B cell (primary cell): ENCODE measurements at regions not wholly inside any gene's neighbourhood (a gene's known extent, or its start where the extent isn't known, plus 50 kb on each side); places are given as distances from the start of the nearest gene placed in this dataset.

Source experiments
- CTCF ChIP-seq: fragments of 200-600 bp; IDR thresholded peaks from one replicate; pipeline ENCODE4 v1.8.0; 2022; ENCODE audit warnings: antibody characterized with exemption, mild to moderate bottlenecking
- EZH2 ChIP-seq: IDR thresholded peaks from 2 replicates; pipeline ENCODE4 v1.6.1; 2012; ENCODE audit warnings: borderline replicate concordance, low read depth, mild to moderate bottlenecking, moderate library complexity, low read length; ENCODE audit not compliant: insufficient read depth, poor library complexity, severe bottlenecking

GRCh38 chr6:33918175-33918695 lies 114.4 kb upstream of the MLN start:
- TF ChIP-seq CTCF (no peak), EZH2 (no peak)
